ENCODE measurements at regions not wholly inside any gene's neighbourhood (a gene's known extent, or its start where the extent isn't known, plus 50 kb on each side); places are given as distances from the start of the nearest gene placed in this dataset.

DNA sequence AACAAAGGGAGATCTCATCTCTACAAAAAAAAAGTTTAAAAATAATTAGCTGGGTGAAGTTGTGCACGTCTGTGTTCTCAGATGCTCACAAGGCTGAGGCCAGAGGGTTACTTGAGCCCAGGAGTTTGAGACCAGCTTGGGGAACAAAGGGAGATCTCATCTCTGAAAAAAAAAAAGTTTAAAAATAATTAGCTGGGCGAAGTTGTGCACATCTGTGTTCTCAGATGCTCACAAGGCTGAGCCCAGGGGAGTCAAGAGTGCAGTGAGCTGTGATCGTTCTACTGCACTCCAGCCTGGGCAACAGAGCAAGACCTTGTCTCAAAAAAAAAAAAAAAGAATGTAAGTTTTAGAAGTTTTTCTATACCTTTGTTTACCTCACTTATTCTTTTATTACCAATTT lies 127.3 kb downstream of the FGF9 start:
- DNase-seq = no peak
- Mint-ChIP-seq H3K36me3 (ENCODE audit: low read depth) (no peaks in the 10 kb centered on the region), H3K27ac (no peak overlapping the region), H3K9me3 (no peaks in the 10 kb centered on the region), H3K4me3 (no peak overlapping the region), H3K27me3 (no peaks in the 10 kb centered on the region), H3K4me1 (no peaks in the 10 kb centered on the region)
- POLR2A ChIA-PET = no interaction called here
- intact Hi-C loops (cut with micrococcal nuclease) = no loop called here
- ATAC-seq (ENCODE audit: low read depth) = no peak
- CTCF ChIA-PET = no interaction called here
- no peak for TF ChIP-seq CTCF (IDR thresholded peaks at IDR 0.05)

DNA sequence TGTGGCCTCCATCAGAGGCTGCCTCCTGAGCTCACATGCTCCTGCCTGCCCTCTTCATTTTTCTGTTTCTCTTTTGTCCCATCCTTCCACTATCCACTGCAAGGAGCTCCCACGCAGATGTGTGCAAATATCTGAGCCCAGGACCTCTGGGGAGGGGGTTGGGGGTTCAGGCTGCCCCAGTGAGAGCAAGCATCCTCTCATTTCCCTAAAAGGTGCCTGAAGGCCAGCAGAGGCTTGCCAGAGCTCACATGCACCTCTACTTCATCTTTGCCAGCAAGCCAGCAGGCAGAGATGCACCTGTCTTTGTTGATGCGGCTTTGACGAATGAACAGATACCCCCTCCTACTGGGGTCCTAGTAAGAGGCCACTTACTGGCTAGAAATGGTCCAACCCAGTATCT lies 128.8 kb downstream of the FGF9 start:
- Mint-ChIP-seq H3K27me3 (no peaks in the 10 kb centered on the region), H3K4me3 (no peak overlapping the region), H3K36me3 (ENCODE audit: low read depth) (no peaks in the 10 kb centered on the region), H3K27ac (no peak overlapping the region), H3K9me3 (no peaks in the 10 kb centered on the region), H3K4me1 (no peaks in the 10 kb centered on the region)
- ATAC-seq (ENCODE audit: low read depth) = no peak
- ChIA-PET POLR2A (no interaction called here), CTCF (no interaction called here)
- intact Hi-C loops (cut with micrococcal nuclease) = no loop called here
- no peak for TF ChIP-seq CTCF (IDR thresholded peaks at IDR 0.05)
- no peak for DNase-seq

DNA sequence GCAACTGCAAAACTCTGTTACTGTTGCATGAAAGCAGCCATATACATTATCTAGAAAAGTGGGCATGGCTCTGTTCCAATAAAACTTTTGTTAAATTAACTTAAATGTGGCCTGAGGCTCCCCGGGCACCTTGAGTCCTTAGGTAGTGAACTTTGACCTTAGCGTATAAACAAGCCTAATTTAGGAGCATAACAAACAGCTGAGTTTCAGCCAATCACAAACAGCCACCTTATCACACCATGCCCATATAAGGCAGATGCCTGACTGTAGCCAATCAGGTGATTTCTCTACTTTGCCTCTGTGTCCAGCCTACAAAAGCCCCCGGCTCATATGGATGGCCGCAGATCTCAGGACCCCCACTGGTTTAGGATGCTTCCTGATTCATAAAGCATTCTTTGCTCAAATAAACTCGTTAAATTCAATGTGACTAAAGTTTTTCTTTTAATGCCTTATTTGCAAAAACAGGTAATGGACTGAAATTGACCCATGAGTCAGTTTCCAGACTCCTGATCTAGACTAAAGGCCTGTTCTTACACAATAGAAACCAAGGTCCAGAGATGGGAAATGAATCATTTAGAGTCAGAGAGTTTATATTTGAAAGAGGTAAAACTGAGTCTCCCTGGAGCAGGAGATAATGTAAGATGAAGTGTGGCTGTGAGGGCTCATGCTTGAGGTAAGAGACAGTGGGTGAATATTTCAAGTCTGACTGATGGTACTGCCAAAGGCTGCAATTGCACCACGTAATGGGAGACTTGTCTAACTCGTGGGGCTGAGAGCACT lies 130.2 kb downstream of the FGF9 start:
- CTCF ChIA-PET = no interaction called here

GRCh38 chr13:21805733-21806132 lies 134.9 kb downstream of the FGF9 start:
- intact Hi-C loops (cut with micrococcal nuclease) = no loop called here
- TF ChIP-seq CTCF (IDR thresholded peaks at IDR 0.05) = no peak
- Mint-ChIP-seq H3K4me1 (no peaks in the 10 kb centered on the region), H3K4me3 (no peak overlapping the region), H3K36me3 (ENCODE audit: low read depth) (no peaks in the 10 kb centered on the region), H3K27me3 (no peaks in the 10 kb centered on the region), H3K9me3 (peaks cover 6% of the 10 kb centered on the region), H3K27ac (no peak overlapping the region)
- CTCF ChIA-PET = no interaction called here
- ATAC-seq (ENCODE audit: low read depth) = no peak
- DNase-seq = no peak
- POLR2A ChIA-PET = no interaction called here

More for the DNA sequence above, 130.2 kb downstream of the FGF9 start:
- intact Hi-C loops (cut with micrococcal nuclease) = no loop called here
- ATAC-seq (ENCODE audit: low read depth) = no peak
- Mint-ChIP-seq H3K4me3 (no peak overlapping the region), H3K4me1 (no peaks in the 10 kb centered on the region), H3K27ac (no peak overlapping the region), H3K9me3 (no peaks in the 10 kb centered on the region), H3K27me3 (no peaks in the 10 kb centered on the region), H3K36me3 (ENCODE audit: low read depth) (no peaks in the 10 kb centered on the region)
- DNase-seq = no peak
- no peak for TF ChIP-seq CTCF (IDR thresholded peaks at IDR 0.05)
- POLR2A ChIA-PET = no interaction called here

DNA sequence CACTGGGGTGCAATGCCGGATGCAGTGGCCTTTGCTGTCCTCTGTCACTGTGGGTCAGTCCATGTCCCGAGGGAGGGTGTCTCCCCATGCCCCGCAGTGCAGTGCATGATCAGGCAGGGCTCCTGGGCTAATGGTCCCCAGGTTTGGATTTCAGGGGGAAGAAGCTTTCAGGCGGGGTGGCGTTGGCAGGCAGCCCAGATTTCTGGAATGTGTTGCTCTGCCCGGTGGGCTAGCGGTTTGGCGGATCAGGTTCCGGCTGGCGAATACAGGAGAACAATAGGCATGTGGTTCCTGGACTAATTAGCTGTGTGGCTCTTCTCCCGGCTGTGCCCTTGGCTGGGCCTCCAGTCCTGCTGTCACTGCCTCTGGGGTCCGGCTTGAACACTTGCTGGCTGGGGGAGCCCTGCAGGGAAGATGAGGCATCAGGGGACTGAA lies 141.3 kb downstream of the FGF9 start:
- CTCF ChIA-PET = no interaction called here
- POLR2A ChIA-PET = no interaction called here
- no peaks in the 10 kb centered on the region for H3K27me3 Mint-ChIP-seq
- no peak overlapping the region for H3K4me3 Mint-ChIP-seq
- no peak overlapping the region for H3K27ac Mint-ChIP-seq
- no peak for TF ChIP-seq CTCF (IDR thresholded peaks at IDR 0.05)
- no peak for ATAC-seq (ENCODE audit: low read depth)
- no peaks in the 10 kb centered on the region for H3K36me3 Mint-ChIP-seq (ENCODE audit: low read depth)
- H3K9me3 Mint-ChIP-seq = peaks cover 6% of the 10 kb centered on the region
- no peaks in the 10 kb centered on the region for H3K4me1 Mint-ChIP-seq
- intact Hi-C loops (cut with micrococcal nuclease) = no loop called here
- no peak for DNase-seq
